NT2/D1 (cell line): ENCODE measurements at regions not wholly inside any gene's neighbourhood (a gene's known extent, or its start where the extent isn't known, plus 50 kb on each side); places are given as distances from the start of the nearest gene placed in this dataset.

Source experiments
- SUZ12 ChIP-seq: IDR thresholded peaks from 2 replicates; pipeline ENCODE4 v1.6.1; 2011; ENCODE audit not compliant: insufficient read length, insufficient read depth; ENCODE audit errors: extremely low read depth
- YY1 ChIP-seq: IDR thresholded peaks from 2 replicates; pipeline ENCODE4 v1.6.1; 2011; ENCODE audit not compliant: insufficient read length, insufficient read depth
- ZNF274 ChIP-seq: IDR thresholded peaks from 2 replicates; pipeline ENCODE4 v1.6.1; 2011; ENCODE audit warnings: mild to moderate bottlenecking, low read depth, low read length

DNA sequence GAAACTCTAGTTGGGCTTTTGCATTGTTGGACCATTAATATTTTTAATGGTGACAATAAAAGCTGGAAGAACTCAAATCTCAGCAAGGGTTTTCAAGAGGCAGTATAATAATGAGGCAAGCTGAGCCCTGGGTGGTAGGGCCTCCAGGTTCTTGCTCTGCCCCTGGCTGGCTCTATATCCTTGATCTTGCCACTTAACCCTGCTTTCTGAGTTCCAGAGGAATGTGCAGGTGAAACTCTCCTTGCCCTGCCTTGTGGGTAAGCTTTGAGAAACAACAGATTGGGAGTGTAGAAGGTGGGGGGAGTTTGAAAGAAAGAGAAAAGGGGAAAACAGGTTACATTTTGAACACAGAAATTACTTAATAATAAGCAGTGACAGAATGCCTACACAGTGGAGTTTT lies 103.3 kb upstream of the MAP4K3 start:
- TF ChIP-seq YY1, result no peak
- no peak for TF ChIP-seq SUZ12
- TF ChIP-seq ZNF274, result no peak
